Fibroblast of the aortic adventitia (primary cell): ENCODE measurements at regions not wholly inside any gene's neighbourhood (a gene's known extent, or its start where the extent isn't known, plus 50 kb on each side); places are given as distances from the start of the nearest gene placed in this dataset.

Source experiments
- DNase-seq: peaks from one replicate; pipeline ENCODE4 v3.0.0-alpha.2; 2010; ENCODE audit warnings: low read depth
- H3K4me3 ChIP-seq: 2 replicates; pipeline ENCODE4 v1.5.1; 2011; ENCODE audit warnings: low read depth, mild to moderate bottlenecking, control low read depth, low read length, moderate library complexity
- CTCF ChIP-seq: IDR thresholded peaks from 2 replicates; pipeline ENCODE4 v1.5.1; 2011; ENCODE audit warnings: mild to moderate bottlenecking, low read length, control low read depth, inconsistent platforms; ENCODE audit not compliant: insufficient read depth

- no peak overlapping the region for H3K4me3 ChIP-seq
- DNase-seq = no peak
- no peak for TF ChIP-seq CTCF
Measured at GRCh38 chr4:36489798-36490197, 208.4 kb downstream of the DTHD1 start.

GRCh38 chr4:36492041-36492440, 210.6 kb downstream of the DTHD1 start:
- no peak for DNase-seq
- TF ChIP-seq CTCF = no peak
- H3K4me3 ChIP-seq = no peak overlapping the region

GRCh38 chr4:36492590-36492989, 211.2 kb downstream of the DTHD1 start:
- no peak overlapping the region for H3K4me3 ChIP-seq
- no peak for TF ChIP-seq CTCF
- DNase-seq = no peak

GRCh38 chr4:36493251-36493650, 211.8 kb downstream of the DTHD1 start:
- no peak for DNase-seq
- H3K4me3 ChIP-seq = no peak overlapping the region
- no peak for TF ChIP-seq CTCF

- no peak for DNase-seq
- no peak for TF ChIP-seq CTCF
Measured at GRCh38 chr4:36494016-36494415, 212.6 kb downstream of the DTHD1 start.

GRCh38 chr4:36494747-36495146, 213.3 kb downstream of the DTHD1 start:
- TF ChIP-seq CTCF = no peak
- H3K4me3 ChIP-seq = no peak overlapping the region
- DNase-seq = no peak

More at GRCh38 chr4:36494016-36494415, 212.6 kb downstream of the DTHD1 start:
- no peak overlapping the region for H3K4me3 ChIP-seq

- no peak for TF ChIP-seq CTCF
- no peak overlapping the region for H3K4me3 ChIP-seq
- no peak for DNase-seq
Measured at GRCh38 chr4:36502350-36502749, 220.9 kb downstream of the DTHD1 start.
